ENCODE measurements at regions not wholly inside any gene's neighbourhood (a gene's known extent, or its start where the extent isn't known, plus 50 kb on each side); places are given as distances from the start of the nearest gene placed in this dataset.

DNA sequence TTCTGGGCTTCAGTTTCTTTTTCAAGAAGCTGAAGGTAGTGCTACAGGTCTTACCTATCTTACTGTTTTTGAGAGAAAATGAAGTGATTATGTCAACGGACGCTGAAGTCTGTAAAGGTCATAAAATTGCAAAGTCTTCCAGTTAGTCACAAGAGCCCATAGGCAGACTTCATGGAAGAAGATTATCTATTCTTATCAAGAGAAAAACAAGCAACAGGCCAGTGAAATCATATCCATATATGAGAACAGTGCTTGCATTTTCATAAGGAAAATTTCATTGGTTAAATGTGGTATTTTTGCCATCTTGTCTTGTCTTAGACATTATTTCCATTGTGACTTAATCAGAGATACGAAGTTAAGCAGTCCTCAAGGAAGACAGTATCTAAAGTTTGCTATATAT, 412.7 kb upstream of the SEL1L start:
- TF ChIP-seq EP300 (IDR thresholded peaks at IDR 0.05) (no peak), POLR2A (IDR thresholded peaks at IDR 0.05) (no peak)
- TF ChIP-seq, protein P1, sequence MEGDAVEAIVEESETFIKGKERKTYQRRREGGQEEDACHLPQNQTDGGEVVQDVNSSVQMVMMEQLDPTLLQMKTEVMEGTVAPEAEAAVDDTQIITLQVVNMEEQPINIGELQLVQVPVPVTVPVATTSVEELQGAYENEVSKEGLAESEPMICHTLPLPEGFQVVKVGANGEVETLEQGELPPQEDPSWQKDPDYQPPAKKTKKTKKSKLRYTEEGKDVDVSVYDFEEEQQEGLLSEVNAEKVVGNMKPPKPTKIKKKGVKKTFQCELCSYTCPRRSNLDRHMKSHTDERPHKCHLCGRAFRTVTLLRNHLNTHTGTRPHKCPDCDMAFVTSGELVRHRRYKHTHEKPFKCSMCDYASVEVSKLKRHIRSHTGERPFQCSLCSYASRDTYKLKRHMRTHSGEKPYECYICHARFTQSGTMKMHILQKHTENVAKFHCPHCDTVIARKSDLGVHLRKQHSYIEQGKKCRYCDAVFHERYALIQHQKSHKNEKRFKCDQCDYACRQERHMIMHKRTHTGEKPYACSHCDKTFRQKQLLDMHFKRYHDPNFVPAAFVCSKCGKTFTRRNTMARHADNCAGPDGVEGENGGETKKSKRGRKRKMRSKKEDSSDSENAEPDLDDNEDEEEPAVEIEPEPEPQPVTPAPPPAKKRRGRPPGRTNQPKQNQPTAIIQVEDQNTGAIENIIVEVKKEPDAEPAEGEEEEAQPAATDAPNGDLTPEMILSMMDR (IDR thresholded peaks at IDR 0.05), result no peak
